Activated T-cell treated with anti-CD3 and anti-CD28 coated beads, Interleukin-2, amount 50 U/mL, for 1 hour (primary cell): ENCODE measurements at regions not wholly inside any gene's neighbourhood (a gene's known extent, or its start where the extent isn't known, plus 50 kb on each side); places are given as distances from the start of the nearest gene placed in this dataset.
"Not testable (repeated sequence)": the region's sequence is repeated elsewhere in the genome, so short reads cannot be mapped to it uniquely, and the experiment has no call there.

Experiments used
- DNase-seq: peaks from one replicate; pipeline ENCODE4 v3.0.0-alpha.2; 2020

DNA sequence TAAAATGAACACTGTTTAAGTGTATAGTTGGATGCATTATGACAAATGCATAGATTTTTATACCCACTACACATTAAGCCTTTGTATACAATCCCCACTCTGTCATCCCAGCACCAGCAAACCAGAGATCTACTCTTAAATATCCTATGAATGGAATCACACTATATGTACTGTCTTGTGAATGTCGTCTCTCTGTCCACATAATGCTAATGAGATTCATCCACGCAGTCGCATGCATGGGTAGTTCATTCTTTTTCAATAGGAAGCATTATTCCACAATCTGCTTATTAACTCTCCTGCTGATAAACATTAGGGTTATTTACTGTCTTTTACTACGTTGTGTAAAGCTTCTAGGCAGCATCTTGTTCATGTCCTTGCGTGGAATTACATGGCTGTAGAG lies 892.3 kb downstream of the LTN1 start:
- no peak for DNase-seq

DNA sequence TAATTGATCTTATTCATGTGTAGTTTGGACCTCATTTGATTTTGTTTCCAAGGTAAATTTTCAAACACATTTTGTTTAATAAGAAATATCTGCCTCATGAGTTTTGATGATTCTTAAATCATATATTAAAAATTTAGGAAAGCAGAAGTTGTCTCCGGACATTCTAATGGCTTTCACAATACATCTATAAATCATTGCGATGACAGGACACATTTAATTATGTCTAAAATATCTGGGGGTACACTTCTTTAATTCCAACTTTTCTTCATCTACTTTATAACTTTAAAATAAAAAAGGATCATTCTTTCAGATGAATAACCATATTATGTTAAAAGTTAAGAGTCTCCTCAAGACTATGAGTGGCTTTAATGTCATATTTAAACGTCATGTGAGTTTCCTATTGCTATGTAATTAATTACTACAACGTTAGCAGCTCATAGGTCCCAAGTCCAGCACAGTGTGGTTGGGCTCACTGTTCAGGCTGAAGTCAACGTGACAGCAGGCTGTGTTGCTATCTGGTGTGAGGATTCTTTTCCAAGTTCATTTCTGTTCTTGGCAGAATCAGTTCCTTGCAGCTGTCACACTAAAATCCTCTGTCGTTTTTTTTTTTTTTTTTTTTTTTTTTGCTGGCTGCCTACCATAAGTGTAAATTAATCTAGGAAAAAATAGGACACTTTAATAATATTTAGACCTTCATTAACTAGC lies 893.5 kb downstream of the LTN1 start:
- DNase-seq: no peak

DNA sequence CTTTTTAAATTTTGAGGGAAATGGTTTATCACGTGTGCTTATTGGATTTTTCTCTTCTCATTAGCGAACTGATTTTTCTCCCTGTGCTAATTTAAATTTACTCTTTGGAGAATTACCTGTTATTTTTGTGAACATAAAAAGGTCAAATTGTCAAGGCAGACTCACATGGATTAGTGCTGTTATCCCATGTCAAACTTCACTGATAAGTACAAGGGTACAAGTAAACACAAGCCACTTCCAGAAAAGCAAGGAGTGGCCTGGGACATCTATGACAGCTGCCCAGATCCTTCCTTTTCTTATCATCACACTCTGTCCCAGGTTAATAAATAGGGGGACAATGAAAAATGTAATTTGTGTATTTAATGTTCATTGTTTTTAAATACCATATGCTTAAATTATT lies 901.2 kb downstream of the LTN1 start:
- DNase-seq: no peak

DNA sequence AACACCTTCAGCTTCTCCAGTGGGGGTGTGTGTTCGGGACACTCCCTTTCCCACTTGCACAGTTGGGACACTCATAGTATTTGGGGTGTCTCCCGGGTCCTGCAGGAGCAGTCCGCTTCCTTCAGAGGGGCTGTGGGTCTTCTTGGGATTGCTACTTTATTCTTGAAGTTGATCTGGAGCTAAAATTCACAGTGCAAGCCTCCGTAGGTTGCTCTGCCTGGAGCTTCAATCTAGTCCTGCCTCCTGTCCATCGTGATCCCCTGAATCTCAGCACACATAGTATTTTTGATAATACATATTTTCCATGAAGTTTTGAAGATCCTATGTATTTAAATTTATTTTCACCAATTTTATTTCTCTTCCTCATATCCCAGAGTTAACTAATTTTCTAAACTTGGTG lies 902.1 kb downstream of the LTN1 start:
- DNase-seq: no peak

DNA sequence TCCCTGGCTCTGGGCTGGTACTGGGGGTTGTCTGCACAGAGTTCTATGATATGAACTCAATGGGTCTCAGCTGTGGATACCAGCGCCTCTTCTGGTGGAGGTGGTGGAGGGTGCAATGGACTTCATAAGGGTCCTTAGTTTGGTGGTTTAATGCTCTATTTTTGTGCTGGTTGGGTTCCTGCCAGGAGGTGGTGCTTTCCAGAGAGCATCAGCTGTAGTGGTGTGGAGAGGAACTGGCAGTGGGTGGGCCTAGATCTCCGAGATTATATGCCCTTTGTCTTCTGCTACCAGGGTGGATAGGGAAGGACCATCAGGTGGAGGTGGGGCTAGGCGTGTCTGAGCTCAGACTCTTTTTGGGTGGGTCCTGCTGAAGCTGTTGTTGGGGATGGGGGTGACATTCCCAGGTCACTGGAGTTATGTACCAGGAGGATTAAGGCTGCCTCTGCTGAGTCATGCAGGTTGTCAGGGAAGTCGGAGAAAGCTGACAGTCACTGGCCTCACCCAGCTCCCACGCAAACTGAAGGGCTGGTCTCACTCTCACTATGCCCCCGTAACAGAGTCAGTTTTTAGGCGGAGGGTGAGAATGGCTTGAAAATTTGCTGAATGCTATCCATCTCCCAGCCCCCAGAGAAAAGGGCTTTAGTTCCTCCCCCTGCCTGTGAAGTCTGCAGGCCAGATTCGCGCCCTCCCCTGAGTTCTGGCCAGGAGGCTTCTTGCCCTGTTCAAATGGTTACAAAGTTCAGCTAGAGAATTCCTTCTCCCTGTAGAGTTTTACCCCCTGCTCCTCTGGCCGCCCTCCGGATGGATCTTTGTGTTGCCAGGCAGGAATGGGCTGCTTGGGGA lies 902.9 kb downstream of the LTN1 start:
- no peak for DNase-seq

DNA sequence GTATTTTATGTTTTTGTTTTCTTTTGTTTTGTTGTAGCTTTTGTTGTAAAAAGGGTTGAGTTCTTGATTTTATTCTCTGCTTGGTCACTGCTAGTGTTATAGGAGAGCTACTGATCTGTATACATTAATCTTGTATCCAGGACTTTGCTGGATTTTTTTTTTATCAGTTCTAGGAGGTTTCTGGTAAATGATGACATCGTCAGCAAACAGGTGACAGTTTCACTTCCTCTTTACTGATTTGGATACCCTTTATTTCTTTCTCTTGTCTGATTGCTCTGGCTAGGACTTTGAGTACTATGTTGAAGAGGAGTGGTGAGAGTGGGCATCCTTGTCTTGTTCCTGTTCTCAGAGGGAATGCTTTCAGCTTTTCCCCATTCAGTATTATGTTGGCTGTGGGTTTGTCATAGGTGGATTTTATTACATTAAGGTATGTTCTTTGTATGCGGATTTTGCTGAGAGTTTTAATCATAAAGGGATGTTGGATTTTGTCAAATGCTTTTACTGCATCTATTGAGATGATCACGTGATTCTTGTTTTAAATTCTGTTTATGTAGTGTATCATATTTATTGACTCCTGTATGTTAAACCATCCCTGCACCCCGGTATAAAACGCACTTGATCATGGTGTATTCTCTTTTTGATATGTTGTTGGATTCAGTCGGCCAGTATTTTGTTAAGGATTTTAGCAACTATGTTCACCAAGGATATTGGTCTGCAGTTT lies 905.7 kb downstream of the LTN1 start:
- no peak for DNase-seq

DNA sequence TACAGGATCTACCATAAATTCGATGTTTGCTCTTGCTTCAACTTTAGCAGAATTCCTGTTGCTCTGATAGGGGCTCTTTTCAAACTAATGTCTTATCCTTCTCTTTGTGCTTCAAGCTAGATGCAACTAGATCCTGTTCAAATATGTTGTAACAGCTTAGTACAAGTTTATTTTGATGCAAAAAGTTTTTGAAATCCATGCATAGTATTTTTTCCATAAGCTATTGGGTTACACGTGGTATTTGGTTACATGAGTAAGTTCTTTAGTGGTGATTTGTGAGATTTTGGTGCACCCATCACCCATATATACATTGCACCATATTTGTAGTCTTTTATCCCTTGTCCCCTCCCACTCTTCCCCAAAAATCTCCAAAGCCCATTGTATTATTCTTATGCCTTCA lies 907.7 kb downstream of the LTN1 start:
- no peak for DNase-seq

DNA sequence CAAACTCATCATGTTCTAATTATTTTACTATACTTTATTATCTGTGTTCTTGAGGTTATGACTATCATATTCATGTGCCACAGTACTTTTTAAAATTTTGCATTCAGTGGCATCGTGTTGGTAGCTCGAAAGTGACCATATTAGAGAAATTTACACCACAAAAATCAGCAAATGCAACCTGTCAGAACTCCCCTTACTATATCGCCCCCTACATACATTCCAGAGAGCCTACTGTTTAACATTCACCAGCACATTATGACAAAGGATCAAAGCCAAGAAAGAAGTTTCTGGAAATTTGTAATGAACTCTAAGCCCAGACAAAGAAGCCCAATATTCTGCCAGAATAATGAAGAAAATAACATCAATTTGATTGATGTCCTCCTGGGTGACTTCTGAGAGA lies 909.3 kb downstream of the LTN1 start:
- DNase-seq: no peak

DNA sequence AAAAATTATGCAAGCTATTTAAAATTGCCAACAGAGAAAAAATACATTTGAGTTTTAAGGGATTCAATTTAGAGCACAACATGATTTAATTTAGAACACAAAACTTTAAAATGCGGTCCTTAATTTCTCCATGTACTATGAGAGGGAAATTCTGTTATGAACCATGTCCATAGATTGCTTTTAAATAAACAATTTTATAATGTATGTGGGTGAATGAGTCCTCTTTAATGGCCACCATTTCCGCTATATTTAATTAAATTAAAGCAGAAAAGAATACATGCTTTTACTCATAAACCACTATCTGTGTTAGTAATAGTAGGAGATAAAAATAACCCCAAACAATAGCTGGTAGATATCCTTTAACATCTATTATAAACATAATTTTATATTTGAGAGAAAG lies 914.6 kb downstream of the LTN1 start:
- no peak for DNase-seq

DNA sequence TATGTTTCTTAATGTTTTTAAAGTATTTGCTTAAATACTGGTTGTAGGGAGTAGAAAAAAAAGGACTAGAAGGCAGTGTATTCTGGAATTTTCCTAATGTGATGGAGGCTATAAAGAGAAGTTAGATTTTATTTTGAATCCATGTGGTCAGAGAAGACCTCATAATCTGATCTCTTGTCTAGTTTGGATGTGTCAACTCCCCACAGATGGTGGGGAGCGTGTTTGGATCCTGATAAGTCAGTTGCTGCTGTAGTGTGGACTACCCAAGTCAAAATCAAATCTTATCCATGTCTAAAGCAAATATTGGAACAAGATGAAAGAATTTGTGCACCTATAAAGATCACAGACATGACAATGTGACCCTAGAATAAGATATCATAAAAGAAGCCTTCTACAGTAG lies 918.0 kb downstream of the LTN1 start:
- DNase-seq: no peak

DNA sequence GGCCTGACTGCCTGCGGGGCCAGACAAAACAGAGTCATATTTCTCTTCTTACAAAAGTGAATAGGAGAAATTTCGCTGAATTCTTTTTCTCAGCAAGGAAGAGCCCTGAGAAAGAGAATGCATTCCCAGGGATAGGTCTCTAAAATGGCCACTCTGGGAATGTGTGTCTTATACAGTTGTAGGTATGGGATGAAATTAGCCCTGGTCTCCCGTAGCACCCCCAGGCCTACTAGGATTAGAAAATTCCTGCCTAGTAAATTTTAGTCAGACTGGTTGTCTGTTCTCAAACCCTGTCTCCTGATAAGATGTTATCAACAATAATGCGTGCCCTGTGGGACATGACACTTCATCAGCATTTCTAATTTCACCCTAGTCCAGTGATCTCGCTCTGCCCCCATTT lies 920.1 kb downstream of the LTN1 start:
- no peak for DNase-seq

DNA sequence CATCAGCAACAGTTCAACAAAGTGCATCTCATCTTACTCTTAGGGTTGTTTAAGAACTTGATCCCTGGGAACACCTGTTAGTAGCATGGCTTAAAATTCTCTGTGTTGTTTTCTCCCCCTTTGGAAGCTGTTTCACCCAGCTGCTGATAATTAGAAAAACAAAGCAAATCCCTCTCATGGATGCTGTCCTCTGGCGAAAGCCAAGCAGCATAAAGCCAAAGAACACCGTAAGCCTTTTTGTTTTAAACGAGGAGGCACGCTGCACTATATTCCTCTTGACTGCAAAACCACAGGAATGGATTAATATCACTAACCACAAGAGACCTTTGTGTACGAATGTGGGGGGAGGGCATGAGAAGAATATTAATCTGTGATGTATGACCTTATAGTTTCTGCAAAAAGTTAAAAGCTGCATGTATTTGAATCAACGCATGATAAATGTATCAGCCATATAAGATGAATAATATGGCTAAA lies 923.2 kb downstream of the LTN1 start:
- DNase-seq: no peak

DNA sequence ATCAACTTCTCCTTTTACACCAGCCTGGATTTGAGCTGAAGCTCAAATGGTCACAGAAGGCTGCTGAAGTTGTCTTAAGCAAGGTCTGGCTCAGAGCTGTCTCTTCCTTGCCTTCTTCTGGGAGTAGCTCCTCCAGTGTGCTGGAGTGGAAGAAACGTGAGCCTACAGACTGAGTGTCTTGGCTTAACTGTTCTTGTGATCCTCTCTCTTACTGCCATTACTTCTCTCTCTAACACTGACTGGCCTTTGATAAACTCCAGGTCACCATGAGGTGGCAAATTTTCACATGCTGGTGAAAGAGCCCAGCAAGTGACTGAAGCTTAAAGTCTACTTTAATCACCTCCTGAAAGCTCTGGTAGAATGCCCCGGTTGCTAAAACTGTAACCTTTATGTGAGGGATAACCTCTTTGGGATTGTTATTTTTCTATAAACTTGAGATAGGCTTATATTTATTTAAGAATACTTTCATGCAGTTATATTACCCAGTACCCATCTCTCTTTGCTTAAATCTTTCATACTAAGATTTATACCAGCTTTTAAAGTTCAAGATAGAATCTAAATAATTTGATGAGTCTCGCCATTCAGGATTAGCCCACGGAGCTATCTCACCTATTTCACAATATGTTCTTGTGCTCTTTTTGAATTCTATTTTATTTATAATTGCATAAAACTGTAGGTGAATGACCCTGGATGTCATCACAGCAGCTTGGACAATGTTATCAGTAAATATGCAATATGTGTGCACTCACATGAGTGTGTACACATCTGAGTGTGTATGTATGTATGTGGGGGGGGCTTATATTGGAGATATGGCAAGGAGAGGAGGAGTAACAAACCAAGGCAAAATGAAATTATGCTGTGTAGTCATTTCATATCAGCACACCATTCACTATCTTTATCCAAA lies 924.0 kb downstream of the LTN1 start:
- DNase-seq: no peak

DNA sequence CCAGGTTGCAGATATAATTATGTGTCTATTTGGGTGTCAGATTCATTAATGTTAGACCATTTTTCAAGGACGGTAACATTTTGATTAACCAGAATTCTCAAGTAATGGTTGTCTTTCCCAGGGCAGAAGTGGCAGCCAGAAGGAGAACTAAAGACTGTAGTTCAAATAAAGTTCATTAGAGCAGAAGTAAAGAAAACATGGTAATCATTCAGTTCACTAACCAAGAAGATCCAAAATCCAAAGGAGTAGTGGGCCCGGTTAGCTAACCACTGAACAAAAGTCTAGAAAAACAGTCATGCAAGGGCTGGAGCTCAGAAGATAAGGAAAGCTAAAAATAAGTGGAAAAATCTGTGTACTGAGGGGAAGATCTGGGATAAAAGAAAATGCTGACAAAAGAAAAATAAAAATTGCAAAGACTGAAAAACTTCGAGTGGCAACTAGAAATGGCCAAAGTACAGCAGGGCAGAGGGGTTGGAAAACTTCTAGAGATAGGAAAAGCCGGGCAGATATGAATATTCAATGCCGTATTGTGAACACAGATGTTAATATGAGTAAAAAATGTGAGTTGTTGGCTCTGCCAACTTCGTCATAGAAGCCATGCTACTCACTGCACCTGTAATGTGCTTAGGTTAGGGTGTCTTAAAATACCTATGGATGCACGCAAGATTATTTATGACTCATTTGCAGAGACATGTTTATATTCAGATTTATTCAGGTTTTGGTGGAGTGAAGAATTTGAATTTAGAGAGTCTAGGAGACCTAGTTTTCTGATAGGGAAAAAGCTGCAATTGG lies 925.9 kb downstream of the LTN1 start:
- no peak for DNase-seq

DNA sequence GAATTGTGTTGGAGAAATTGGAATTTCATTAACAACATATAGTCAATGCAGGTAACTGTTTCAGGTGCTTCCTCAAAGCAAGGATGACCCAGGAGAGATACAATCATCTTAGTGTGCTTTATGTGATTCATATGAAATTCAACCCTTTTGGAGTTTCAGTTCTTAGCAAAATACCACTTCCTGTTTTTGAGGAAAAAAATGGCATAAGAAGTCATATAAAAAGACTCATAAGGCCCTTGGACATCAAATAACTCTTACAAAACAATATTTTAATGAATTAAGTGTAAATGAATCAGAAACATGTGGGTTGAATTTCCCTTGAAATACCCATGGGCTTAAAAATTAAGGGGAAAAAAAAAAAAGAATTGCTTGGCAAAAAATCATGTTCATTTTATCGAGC lies 926.6 kb downstream of the LTN1 start:
- no peak for DNase-seq

DNA sequence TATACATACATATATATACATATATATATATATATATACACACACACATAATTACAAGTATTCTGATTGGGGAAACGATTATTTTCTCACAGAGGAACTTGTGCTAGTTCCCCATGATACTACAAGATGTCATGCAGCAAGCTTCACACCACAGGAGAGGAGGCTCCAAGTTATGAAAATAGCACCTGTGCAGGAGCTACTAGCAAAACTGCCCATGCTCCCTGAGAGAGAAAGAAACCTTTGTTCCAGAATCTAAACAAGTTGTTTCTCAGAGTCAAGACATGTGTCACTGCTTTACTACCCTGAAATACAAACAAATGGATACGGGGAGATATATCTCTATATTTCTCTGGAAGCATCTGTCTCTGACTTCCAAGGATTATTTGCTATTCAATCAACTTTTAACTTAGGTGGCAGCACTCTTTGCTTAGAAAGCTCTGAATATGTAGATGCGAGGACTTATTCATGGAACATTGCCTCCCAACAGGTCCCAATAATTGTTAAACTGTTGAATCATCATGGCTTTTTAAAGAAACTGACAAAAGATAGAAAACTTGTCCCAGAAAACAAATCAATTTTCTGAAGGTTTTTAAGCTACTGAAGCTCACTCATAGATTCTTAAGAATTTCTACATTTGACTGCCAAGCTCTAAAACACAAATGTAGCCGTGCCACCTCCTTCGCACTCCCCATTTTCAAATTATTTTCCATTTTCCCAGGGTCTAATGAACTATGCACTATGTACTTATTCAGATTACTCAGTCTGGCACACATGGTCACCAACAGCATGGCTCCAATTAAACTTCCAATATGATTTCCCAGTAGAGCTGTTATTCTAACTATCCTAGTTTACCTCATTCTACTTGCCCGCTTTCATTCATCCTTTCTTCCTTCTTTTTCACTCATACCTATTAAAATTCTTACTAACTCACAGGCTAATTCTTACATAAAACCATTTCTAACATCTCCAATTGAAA lies 929.1 kb downstream of the LTN1 start:
- DNase-seq: no peak

DNA sequence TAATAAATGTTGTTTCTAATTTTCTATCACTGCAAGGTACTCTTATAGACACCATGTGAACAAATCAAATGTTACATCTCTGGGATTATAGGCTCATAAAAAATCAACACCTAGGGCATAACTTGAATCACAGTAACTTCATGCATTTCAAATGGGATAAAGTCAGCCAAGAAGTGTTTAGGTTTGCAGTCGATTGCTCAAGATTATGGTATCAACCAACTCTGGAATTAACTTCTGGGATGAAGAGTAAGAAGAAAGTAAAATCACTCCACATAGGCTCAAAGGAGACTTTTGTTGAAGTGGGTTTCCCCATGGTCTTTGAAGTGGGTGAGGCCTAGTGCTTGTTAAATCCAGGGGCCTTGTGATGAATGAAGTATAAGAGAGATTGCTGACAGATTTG lies 939.7 kb downstream of the LTN1 start:
- not testable (repeated sequence) for DNase-seq

DNA sequence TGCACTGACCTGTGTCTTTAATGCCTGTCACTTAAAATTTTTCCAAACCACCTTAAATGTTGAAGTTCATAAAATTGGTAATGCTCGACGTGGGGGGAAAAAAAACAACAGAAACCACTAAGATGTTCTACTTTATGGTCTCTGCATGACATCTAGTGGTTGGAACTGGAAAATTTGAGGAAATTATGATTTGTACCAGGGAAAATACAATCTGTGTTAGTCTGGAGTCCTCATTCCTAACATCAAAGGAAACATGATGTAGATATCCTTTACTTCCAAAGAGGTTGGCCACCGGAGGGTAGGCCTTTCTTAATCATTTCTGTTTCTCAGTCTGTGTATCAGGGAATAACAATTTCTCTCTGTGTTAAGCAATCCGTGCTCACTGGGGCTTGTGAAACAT lies 941.0 kb downstream of the LTN1 start:
- DNase-seq: not testable (repeated sequence)

DNA sequence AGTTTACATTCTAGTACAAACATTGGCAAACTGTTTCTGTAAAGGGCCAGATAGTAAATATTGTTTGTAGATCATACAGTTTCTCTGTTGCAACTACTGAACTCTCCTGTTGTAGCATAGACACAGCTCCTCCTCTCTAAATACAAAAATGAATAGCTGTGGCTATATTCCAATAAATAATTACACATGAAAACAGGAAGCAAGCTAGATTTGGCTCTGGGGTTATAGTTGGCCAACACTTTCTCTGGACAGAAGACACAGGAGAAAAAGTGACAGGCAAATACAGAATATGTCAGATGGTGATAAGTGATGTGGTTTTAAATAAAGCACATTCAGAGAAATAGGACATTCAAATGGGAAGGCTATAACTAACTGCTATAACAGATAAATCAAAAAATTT lies 957.0 kb downstream of the LTN1 start:
- DNase-seq: not testable (repeated sequence)

DNA sequence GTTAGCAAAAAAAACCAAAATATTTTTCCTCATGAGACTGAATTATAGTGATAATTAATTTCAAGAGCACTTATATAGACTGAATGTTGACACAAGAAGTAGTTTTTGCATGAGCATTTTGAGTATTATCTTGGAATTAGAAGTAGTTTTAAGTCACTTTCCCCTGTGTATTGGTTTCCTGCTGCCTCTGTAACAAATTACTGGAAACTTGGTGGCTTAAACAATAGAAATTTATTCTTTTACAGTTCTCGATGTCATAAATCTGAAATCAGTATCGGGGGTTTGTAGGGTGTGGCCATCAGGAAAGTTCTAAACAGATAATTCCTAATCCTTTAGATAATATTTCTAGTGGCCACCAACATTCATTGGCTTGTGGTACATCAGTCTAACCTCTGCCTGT lies 957.8 kb downstream of the LTN1 start:
- not testable (repeated sequence) for DNase-seq

DNA sequence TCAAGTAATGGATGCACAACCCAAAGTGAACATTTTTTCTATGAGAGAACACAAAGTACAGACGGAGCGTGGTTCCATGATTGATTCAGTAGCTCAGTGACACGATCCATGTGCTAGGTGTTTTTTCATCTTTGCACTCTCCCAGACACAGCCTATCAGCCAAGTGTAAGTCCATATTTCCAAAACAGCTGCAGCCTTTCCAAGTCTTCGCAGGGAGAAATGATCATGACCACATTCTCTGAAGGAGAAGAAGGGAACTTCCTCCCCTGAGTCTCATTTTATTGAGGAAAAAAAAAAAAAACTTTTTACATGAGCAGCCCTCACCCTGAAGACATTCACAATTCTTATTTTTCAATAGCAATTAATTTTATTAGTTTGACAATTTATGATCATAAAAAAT lies 958.3 kb downstream of the LTN1 start:
- DNase-seq: not testable (repeated sequence)
